Heart right ventricle (tissue), 16 donors: ENCODE measurements at regions not wholly inside any gene's neighbourhood (a gene's known extent, or its start where the extent isn't known, plus 50 kb on each side); places are given as distances from the start of the nearest gene placed in this dataset.

Experiments used
- ATAC-seq, 8 donors: fragments of 200-7000 bp; cut with Tn5 transposase; one replicate each; pipeline ENCODE4 v1.9.1; 2020; ENCODE audit warnings: mild to moderate bottlenecking in 8 of 8, moderate library complexity in 8 of 8, moderate number of reproducible peaks in 1 of 8
- DNase-seq, 2 donors: peaks; one replicate each; pipeline ENCODE4 v3.0.0-alpha.2; 2020
- H3K27ac ChIP-seq, 10 donors: fragments of 200-600 bp; sonication (generic) in 2 of 10; one replicate each; pipeline versions ENCODE4 v1.5.0 to v1.8.0; 2020 to 2022; ENCODE audit warnings: mild to moderate bottlenecking in 3 of 10
- H3K27me3 ChIP-seq, 7 donors: fragments of 200-600 bp; one replicate each; pipeline ENCODE4 v1.8.0; 2021 to 2022; ENCODE audit warnings: mild to moderate bottlenecking in 2 of 7
- H3K36me3 ChIP-seq, 9 donors: fragments of 200-600 bp; sonication (generic) in 1 of 9; one replicate each; pipeline versions ENCODE4 v1.5.0 to v1.8.0; 2020 to 2022; ENCODE audit warnings: mild to moderate bottlenecking in 2 of 9
- H3K4me1 ChIP-seq, 9 donors: fragments of 200-600 bp; sonication (generic) in 1 of 9; one replicate each; pipeline versions ENCODE4 v1.5.0 to v1.8.0; 2020 to 2022; ENCODE audit warnings: mild to moderate bottlenecking in 4 of 9
- H3K4me3 ChIP-seq, 10 donors: fragments of 200-600 bp; sonication (generic) in 2 of 10; one replicate each; pipeline versions ENCODE4 v1.5.0 to v1.8.0; 2020 to 2022; ENCODE audit warnings: mild to moderate bottlenecking in 7 of 10, moderate library complexity in 2 of 10
- H3K9me3 ChIP-seq, 11 donors: fragments of 200-600 bp in 10 of 11; sonication (generic) in 2 of 11; one replicate each; pipeline versions ENCODE4 v1.5.0 to v1.8.0; 2013 to 2022; ENCODE audit warnings: mild to moderate bottlenecking in 2 of 11, control low read depth in 1 of 11, moderate library complexity in 1 of 11
- CTCF ChIP-seq, 9 donors: fragments of 200-600 bp; sonication (generic) in 2 of 9; IDR thresholded peaks; one replicate each; pipeline versions ENCODE4 v1.5.0 to v1.8.0; 2021 to 2022; ENCODE audit warnings: antibody characterized with exemption in 9 of 9, mild to moderate bottlenecking in 5 of 9, moderate library complexity in 1 of 9
- WGBS, 2 donors: extraction: QIAGEN DNeasy Blood & Tissue Kit; methylation state at CpG; one replicate each; pipeline ENCODE4 v1.1.7; 2013; ENCODE audit warnings: inconsistent platforms in 1 of 2; 5-methylcytosine and 5-hydroxymethylcytosine counted together
- intact Hi-C, 10 donors: fragments of 100-400 bp; cut with DNase I; formaldehyde crosslinking; loops; one replicate each; pipeline versions ENCODE4 v1.11.1 to v1.14.2; 2022
- donor health status: Arrhythmogenic right ventricular cardiomyopathy.
- donor health status: ischemic (EF 13 %, LVEDD 7.1; RV severe dilation, severe dysfunction).
- donor health status: healthy with polysubstance abuse.
- donor health status: DM: no; HTN: yes; CAD: no.
- donor health status: DM: no; HTN: no; CAD: no.
- donor health status: ischemic (EF 25% LVEDD 6.9; RV normal size, moderate dysfunction).
- donor health status: ischemic (EF 25% LVEDD 5.7; RV mildly dilated, moderate dysfunction).
- donor health status: healthy.
- donor health status: DM: yes; HTN: yes; CAD: no.
- donor health status: Ischemic cardiomyopathy.
- donor health status: ischemic (EF 35%, LVEDD 5.7; RV mildly dilated, moderate dysfunction).
- donor health status: nonischemic (EF 11% LVEDD 7.7; RV severe dilation, severe dysfunction).
- donor health status: DM: yes; HTN: yes; CAD: no.
- donor health status: PGD.
- donor health status: ischemic (EF 29% LVEDD 5.4; RV normal size, mild dysfunction).
- donor health status: nonischemic (EF 23%, LVEDD 6.1; RV moderate dilation, normal function).

- H3K27me3 ChIP-seq, result peaks cover 0 to 23% (median 0%) of the 10 kb centered on the region in 7 donors
- DNase-seq, result no peak
- intact Hi-C loops, result no loop called here
- no peak for ATAC-seq
- no peaks in the 10 kb centered on the region for H3K4me1 ChIP-seq
- WGBS, 2 donors, result 87% methylated on average over 14 of the region's 14 CpGs
- TF ChIP-seq CTCF (IDR thresholded peaks at IDR 0.05), result no peak
- H3K9me3 ChIP-seq, result peaks cover 0 to 8% (median 0%) of the 10 kb centered on the region in 11 donors
- H3K36me3 ChIP-seq, result no peaks in the 10 kb centered on the region
- H3K27ac ChIP-seq, result no peak overlapping the region
- H3K4me3 ChIP-seq, result no peak overlapping the region
These were observed 436.8 kb downstream of the BCL11B start for GRCh38 chr14:98835051-98835824.

DNA sequence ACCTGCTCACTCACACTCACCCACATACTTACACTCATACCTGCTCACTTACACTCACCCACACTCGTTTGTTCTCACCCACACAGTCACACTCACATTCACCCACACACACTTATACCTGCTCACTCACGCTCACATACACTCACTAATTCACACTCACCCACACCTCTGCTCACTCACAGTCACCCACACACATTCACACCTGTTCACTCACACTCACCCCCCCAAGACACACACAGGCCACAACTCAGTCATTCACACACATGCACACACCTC lies 436.2 kb downstream of the BCL11B start:
- intact Hi-C loops, result loop anchor here in 1 of 10 donors (2.0 kb wide), 1 partner anchor 29 kb away; no protein-coding TSS in a partner anchor
- Histone ChIP-seq H3K27ac (no peak overlapping the region), H3K36me3 (no peaks in the 10 kb centered on the region), H3K4me3 (no peak overlapping the region), H3K4me1 (no peaks in the 10 kb centered on the region), H3K9me3 (peaks cover 0 to 8% (median 0%) of the 10 kb centered on the region in 11 donors), H3K27me3 (peaks cover 0 to 23% (median 0%) of the 10 kb centered on the region in 7 donors)
- ATAC-seq (no peak), DNase-seq (no peak)
- 90% methylated on average over 2 of the region's 2 CpGs for whole genome bisulfite sequencing, 2 donors
- TF ChIP-seq CTCF (IDR thresholded peaks at IDR 0.05), result no peak

- Histone ChIP-seq H3K9me3 (peaks cover 0 to 8% (median 0%) of the 10 kb centered on the region in 11 donors), H3K36me3 (no peaks in the 10 kb centered on the region), H3K27ac (no peak overlapping the region), H3K4me3 (no peak overlapping the region), H3K27me3 (peaks cover 0 to 49% (median 11%) of the 10 kb centered on the region in 7 donors), H3K4me1 (no peaks in the 10 kb centered on the region)
- DNase-seq (no peak), ATAC-seq (no peak)
- no peak for TF ChIP-seq CTCF (IDR thresholded peaks at IDR 0.05)
- WGBS, 2 donors, result 39% methylated on average over 4 of the region's 4 CpGs
- intact Hi-C loops, result no loop called here
These were observed 431.9 kb downstream of the BCL11B start for GRCh38 chr14:98840091-98840490.

GRCh38 chr14:98840511-98840910 lies 431.5 kb downstream of the BCL11B start:
- Histone ChIP-seq H3K4me1 (no peaks in the 10 kb centered on the region), H3K36me3 (no peaks in the 10 kb centered on the region), H3K27ac (no peak overlapping the region), H3K9me3 (peaks cover 0 to 8% (median 0%) of the 10 kb centered on the region in 11 donors), H3K27me3 (peaks cover 0 to 49% (median 11%) of the 10 kb centered on the region in 7 donors), H3K4me3 (no peak overlapping the region)
- ATAC-seq, result no peak
- DNase-seq, result no peak
- no peak for TF ChIP-seq CTCF (IDR thresholded peaks at IDR 0.05)
- WGBS, 2 donors, result 81 to 82% methylated on average over 6 of the region's 6 CpGs
- intact Hi-C loops, result no loop called here
